HepG2 (cell line): ENCODE measurements at regions not wholly inside any gene's neighbourhood (a gene's known extent, or its start where the extent isn't known, plus 50 kb on each side); places are given as distances from the start of the nearest gene placed in this dataset.

ENCODE experiments used
- EHMT2 ChIP-seq: fragments of 200-600 bp; sonication (generic); IDR thresholded peaks from 2 replicates; pipeline ENCODE4 v1.7.0; 2017; ENCODE audit warnings: antibody characterized with exemption, low read depth, low read length, borderline replicate concordance
- GABPA ChIP-seq, 2 experiments: IDR thresholded peaks; 2 replicates each; pipeline ENCODE4 v1.6.1; 2011 to 2016; ENCODE audit warnings: low read depth in 2 of 2, low read length in 1 of 2, missing biosample characterization in 1 of 2, missing genetic modification characterization in 1 of 2
- GFI1 ChIP-seq: sonication (generic); formaldehyde crosslinking; IDR thresholded peaks from 2 replicates; pipeline ENCODE4 v1.5.0; 2020; ENCODE audit warnings: missing genetic modification reagents, mild to moderate bottlenecking, borderline replicate concordance
- HHEX ChIP-seq: IDR thresholded peaks from 2 replicates; pipeline ENCODE4 v1.6.1; 2016; ENCODE audit warnings: control low read depth
- HMGA1 ChIP-seq: sonication (generic); formaldehyde crosslinking; conservative IDR thresholded peaks from 2 replicates; pipeline ENCODE4 v1.4.0; 2020; ENCODE audit warnings: missing genetic modification reagents
- KLF9 ChIP-seq: IDR thresholded peaks from 2 replicates; pipeline ENCODE4 v1.6.1; 2016; ENCODE audit warnings: low read depth
- KMT2B ChIP-seq: IDR thresholded peaks from 2 replicates; pipeline ENCODE4 v1.6.1; 2016; ENCODE audit warnings: missing genetic modification reagents, missing compliant biosample characterization
- MEIS1 ChIP-seq: sonication (generic); formaldehyde crosslinking; IDR thresholded peaks from 2 replicates; pipeline ENCODE4 v1.9.0; 2021; ENCODE audit warnings: mild to moderate bottlenecking, missing genetic modification reagents, moderate library complexity, borderline replicate concordance
- NBN ChIP-seq: fragments of 450-650 bp; conservative IDR thresholded peaks from 2 replicates; pipeline ENCODE4 v1.6.1; 2017
- RARG ChIP-seq: sonication (generic); formaldehyde crosslinking; IDR thresholded peaks from 2 replicates; pipeline ENCODE4 v1.4.0; 2020; ENCODE audit warnings: low read depth, mild to moderate bottlenecking, missing genetic modification reagents
- RFXAP ChIP-seq: sonication (generic); formaldehyde crosslinking; IDR thresholded peaks from 2 replicates; pipeline ENCODE4 v1.4.0; 2020; ENCODE audit warnings: missing genetic modification reagents, borderline replicate concordance
- SCMH1 ChIP-seq: sonication (generic); formaldehyde crosslinking; IDR thresholded peaks from 2 replicates; pipeline ENCODE4 v1.9.0; 2021; ENCODE audit warnings: missing genetic modification reagents, mild to moderate bottlenecking, borderline replicate concordance
- SMARCC2 ChIP-seq: fragments of 450-650 bp; IDR thresholded peaks from 2 replicates; pipeline ENCODE4 v1.6.1; 2017; ENCODE audit warnings: antibody characterized with exemption, mild to moderate bottlenecking
- SOX6 ChIP-seq, 2 experiments: fragments of 450-650 bp in 1 of 2; sonication (generic) in 1 of 2; formaldehyde crosslinking in 1 of 2; IDR thresholded peaks; 2 replicates each; pipeline versions ENCODE4 v1.4.0 to v1.6.1; 2017 to 2020; ENCODE audit warnings: antibody characterized with exemption in 1 of 2, mild to moderate bottlenecking in 1 of 2, missing genetic modification reagents in 1 of 2
- TBX2 ChIP-seq: sonication (generic); formaldehyde crosslinking; IDR thresholded peaks from 2 replicates; pipeline ENCODE4 v1.5.0; 2020; ENCODE audit warnings: missing genetic modification reagents, mild to moderate bottlenecking, borderline replicate concordance
- UBTF ChIP-seq: sonication (generic); formaldehyde crosslinking; IDR thresholded peaks from 2 replicates; pipeline ENCODE4 v1.4.0; 2020; ENCODE audit warnings: mild to moderate bottlenecking, missing genetic modification reagents
- ZBTB44 ChIP-seq: sonication (generic); formaldehyde crosslinking; IDR thresholded peaks from 2 replicates; pipeline ENCODE4 v1.4.0; 2020; ENCODE audit warnings: missing genetic modification reagents
- ZFX ChIP-seq: sonication (generic); formaldehyde crosslinking; IDR thresholded peaks from 2 replicates; pipeline ENCODE4 v1.4.0; 2020; ENCODE audit warnings: mild to moderate bottlenecking, low read depth, missing genetic modification reagents, moderate library complexity
- ZNF331 ChIP-seq: sonication (generic); formaldehyde crosslinking; IDR thresholded peaks from 2 replicates; pipeline ENCODE4 v1.4.0; 2020; ENCODE audit warnings: missing genetic modification reagents
- ZNF441 ChIP-seq: sonication (generic); formaldehyde crosslinking; IDR thresholded peaks from 2 replicates; pipeline ENCODE4 v1.7.0; 2021; ENCODE audit warnings: missing genetic modification reagents, borderline replicate concordance
- ZNF446 ChIP-seq: sonication (generic); formaldehyde crosslinking; IDR thresholded peaks from 2 replicates; pipeline ENCODE4 v1.5.0; 2020; ENCODE audit warnings: mild to moderate bottlenecking, missing genetic modification reagents
- ZNF558 ChIP-seq: sonication (generic); formaldehyde crosslinking; IDR thresholded peaks from 2 replicates; pipeline ENCODE4 v1.9.0; 2022; ENCODE audit warnings: mild to moderate bottlenecking, missing genetic modification reagents, borderline replicate concordance
- ZNF710 ChIP-seq: sonication (generic); formaldehyde crosslinking; IDR thresholded peaks from 2 replicates; pipeline ENCODE4 v1.5.0; 2020; ENCODE audit warnings: mild to moderate bottlenecking, missing genetic modification reagents, borderline replicate concordance
- ZNF816 ChIP-seq: sonication (generic); formaldehyde crosslinking; IDR thresholded peaks from 2 replicates; pipeline ENCODE4 v1.8.0; 2022; ENCODE audit warnings: missing genetic modification reagents, mild to moderate bottlenecking, borderline replicate concordance
- ZNF883 ChIP-seq: sonication (generic); formaldehyde crosslinking; IDR thresholded peaks from 2 replicates; pipeline ENCODE4 v1.5.1; 2020; ENCODE audit warnings: mild to moderate bottlenecking, missing genetic modification reagents; ENCODE audit errors: not compliant biosample characterization

- TF ChIP-seq GABPA (IDR thresholded peaks at IDR 0.05; ENCODE audit: low read depth, low read length) (no peak), GABPA (CRISPR knock-in tag; IDR thresholded peaks at IDR 0.05; ENCODE audit: low read depth) (no peak), TBX2 (CRISPR knock-in tag) (0 out of 2 replicates have a peak, but pooled peaks have one; percentile 33), ZFX (CRISPR knock-in tag) (peak; percentile 68), SMARCC2 (no peak), ZNF441 (no peak), ZNF883 (CRISPR knock-in tag) (no peak), RARG (no peak), SCMH1 (no peak), ZBTB44 (CRISPR knock-in tag) (no peak), HHEX (no peak), ZNF558 (CRISPR knock-in tag) (no peak; the same call in 1 of the 2 replicates), MEIS1 (CRISPR knock-in tag) (no peak), ZNF331 (CRISPR knock-in tag) (peak; percentile 56; the same call in 1 of the 2 replicates), ZNF710 (CRISPR knock-in tag) (no peak), KLF9 (CRISPR knock-in tag) (no peak), GFI1 (CRISPR knock-in tag) (no peak), RFXAP (no peak; the same call in 1 of the 2 replicates), NBN (no peak), ZNF446 (CRISPR knock-in tag) (no peak), ZNF816 (CRISPR knock-in tag) (no peak), HMGA1 (CRISPR knock-in tag) (no peak), UBTF (CRISPR knock-in tag) (no peak), EHMT2 (no peak), KMT2B (CRISPR knock-in tag) (no peak), SOX6 (IDR thresholded peaks at IDR 0.05) (no peak), SOX6 (CRISPR knock-in tag; IDR thresholded peaks at IDR 0.05) (no peak; the same call in 1 of the 2 replicates)
These were observed 156.9 kb upstream of the ITGA6 start (continued) for GRCh38 chr2:172270278-172271079.
